ENCODE measurements at regions not wholly inside any gene's neighbourhood (a gene's known extent, or its start where the extent isn't known, plus 50 kb on each side); places are given as distances from the start of the nearest gene placed in this dataset.

GRCh38 chr7:35386816-35387706 is 133.2 kb upstream of the TBX20 start:
- no peak overlapping the region for H3K4me3 ChIP-seq (ENCODE audit: low read length)
- no peak for TF ChIP-seq CTCF (conservative IDR thresholded peaks at IDR 0.05; ENCODE audit: low read length)
- no peak for DNase-seq (ENCODE audit: low read depth)

- DNase-seq (ENCODE audit: low read depth), result no peak
- no peak overlapping the region for H3K4me3 ChIP-seq (ENCODE audit: low read length)
- TF ChIP-seq CTCF (conservative IDR thresholded peaks at IDR 0.05; ENCODE audit: low read length), result no peak
Measured at GRCh38 chr7:35386082-35386815, 132.3 kb upstream of the TBX20 start.

GRCh38 chr7:35384761-35385700 is 131.1 kb upstream of the TBX20 start:
- H3K4me3 ChIP-seq (ENCODE audit: low read length), result no peak overlapping the region
- no peak for DNase-seq (ENCODE audit: low read depth)
- no peak for TF ChIP-seq CTCF (conservative IDR thresholded peaks at IDR 0.05; ENCODE audit: low read length)

GRCh38 chr7:35380739-35381224 is 126.9 kb upstream of the TBX20 start:
- TF ChIP-seq CTCF (conservative IDR thresholded peaks at IDR 0.05; ENCODE audit: low read length), result no peak
- no peak for DNase-seq (ENCODE audit: low read depth)
- no peak overlapping the region for H3K4me3 ChIP-seq (ENCODE audit: low read length)

GRCh38 chr7:35379481-35379880 is 125.6 kb upstream of the TBX20 start:
- DNase-seq (ENCODE audit: low read depth), result no peak
- no peak overlapping the region for H3K4me3 ChIP-seq (ENCODE audit: low read length)
- no peak for TF ChIP-seq CTCF (conservative IDR thresholded peaks at IDR 0.05; ENCODE audit: low read length)

GRCh38 chr7:35375516-35375915 is 121.6 kb upstream of the TBX20 start:
- TF ChIP-seq CTCF (conservative IDR thresholded peaks at IDR 0.05; ENCODE audit: low read length), result no peak
- no peak overlapping the region for H3K4me3 ChIP-seq (ENCODE audit: low read length)
- no peak for DNase-seq (ENCODE audit: low read depth)
